ENCODE measurements at regions not wholly inside any gene's neighbourhood (a gene's known extent, or its start where the extent isn't known, plus 50 kb on each side); places are given as distances from the start of the nearest gene placed in this dataset.
"Not testable (repeated sequence)": the region's sequence is repeated elsewhere in the genome, so short reads cannot be mapped to it uniquely, and the experiment has no call there.

- DNase-seq (ENCODE audit: low spot score) = peak; percentile 45
These were observed 96.7 kb upstream of the RAPGEF2 start for GRCh38 chr4:159006202-159006601.

GRCh38 chr4:159008671-159009070 lies 94.2 kb upstream of the RAPGEF2 start:
- no peak for DNase-seq (ENCODE audit: low spot score)

GRCh38 chr4:159009521-159009920 lies 93.4 kb upstream of the RAPGEF2 start:
- no peak for DNase-seq (ENCODE audit: low spot score)

- no peak for DNase-seq (ENCODE audit: low spot score)
These were observed 92.8 kb upstream of the RAPGEF2 start for GRCh38 chr4:159010100-159010499.

- DNase-seq (ENCODE audit: low spot score) = peak; percentile 62
These were observed 92.2 kb upstream of the RAPGEF2 start for GRCh38 chr4:159010563-159011260.

- peak; percentile 81 for DNase-seq (ENCODE audit: low spot score)
These were observed 90.5 kb upstream of the RAPGEF2 start for GRCh38 chr4:159012381-159012780.

- no peak for DNase-seq (ENCODE audit: low spot score)
These were observed 89.2 kb upstream of the RAPGEF2 start for GRCh38 chr4:159013692-159014091.

- DNase-seq (ENCODE audit: low spot score) = no peak
These were observed 88.0 kb upstream of the RAPGEF2 start for GRCh38 chr4:159014859-159015258.

- DNase-seq (ENCODE audit: low spot score) = no peak
These were observed 87.0 kb upstream of the RAPGEF2 start for GRCh38 chr4:159015841-159016240.

- peak; percentile 72 for DNase-seq (ENCODE audit: low spot score)
These were observed 86.3 kb upstream of the RAPGEF2 start for GRCh38 chr4:159016593-159017024.

- no peak for DNase-seq (ENCODE audit: low spot score)
These were observed 85.4 kb upstream of the RAPGEF2 start for GRCh38 chr4:159017323-159018026.

GRCh38 chr4:159018062-159018629 lies 84.7 kb upstream of the RAPGEF2 start:
- DNase-seq (ENCODE audit: low spot score) = no peak

GRCh38 chr4:159019356-159019755 lies 83.5 kb upstream of the RAPGEF2 start:
- no peak for DNase-seq (ENCODE audit: low spot score)

GRCh38 chr4:159021597-159022385 lies 81.1 kb upstream of the RAPGEF2 start:
- DNase-seq (ENCODE audit: low spot score) = no peak

- DNase-seq (ENCODE audit: low spot score) = no peak
These were observed 79.1 kb upstream of the RAPGEF2 start for GRCh38 chr4:159023741-159024140.

- no peak for DNase-seq (ENCODE audit: low spot score)
These were observed 78.6 kb upstream of the RAPGEF2 start for GRCh38 chr4:159024266-159024665.

GRCh38 chr4:159024828-159025227 lies 78.1 kb upstream of the RAPGEF2 start:
- no peak for DNase-seq (ENCODE audit: low spot score)

GRCh38 chr4:159026329-159026728 lies 76.5 kb upstream of the RAPGEF2 start:
- no peak for DNase-seq (ENCODE audit: low spot score)

- peak; percentile 14 for DNase-seq (ENCODE audit: low spot score)
These were observed 75.3 kb upstream of the RAPGEF2 start for GRCh38 chr4:159027535-159027934.

- DNase-seq (ENCODE audit: low spot score) = no peak
These were observed 73.4 kb upstream of the RAPGEF2 start for GRCh38 chr4:159029481-159029880.

GRCh38 chr4:159030297-159030696 lies 72.6 kb upstream of the RAPGEF2 start:
- DNase-seq (ENCODE audit: low spot score) = not testable (repeated sequence)

- DNase-seq (ENCODE audit: low spot score) = no peak
These were observed 67.3 kb upstream of the RAPGEF2 start for GRCh38 chr4:159035570-159035969.
